GM12865 (cell line): ENCODE measurements at regions not wholly inside any gene's neighbourhood (a gene's known extent, or its start where the extent isn't known, plus 50 kb on each side); places are given as distances from the start of the nearest gene placed in this dataset.

ENCODE experiments used
- DNase-seq: peaks from one replicate; pipeline ENCODE4 v3.0.0; 2010; ENCODE audit warnings: low read depth
- H3K4me3 ChIP-seq: 2 replicates; pipeline ENCODE4 v1.5.1; 2011; ENCODE audit warnings: mild to moderate bottlenecking, low read depth, low read length, control low read depth
- TF ChIP-seq, protein P1 (sequence below): IDR thresholded peaks from 2 replicates; pipeline ENCODE4 v1.5.1; 2011; ENCODE audit warnings: low read length, control low read depth, low read depth, inconsistent platforms; ENCODE audit not compliant: insufficient read depth; ENCODE audit errors: missing control alignments

DNA sequence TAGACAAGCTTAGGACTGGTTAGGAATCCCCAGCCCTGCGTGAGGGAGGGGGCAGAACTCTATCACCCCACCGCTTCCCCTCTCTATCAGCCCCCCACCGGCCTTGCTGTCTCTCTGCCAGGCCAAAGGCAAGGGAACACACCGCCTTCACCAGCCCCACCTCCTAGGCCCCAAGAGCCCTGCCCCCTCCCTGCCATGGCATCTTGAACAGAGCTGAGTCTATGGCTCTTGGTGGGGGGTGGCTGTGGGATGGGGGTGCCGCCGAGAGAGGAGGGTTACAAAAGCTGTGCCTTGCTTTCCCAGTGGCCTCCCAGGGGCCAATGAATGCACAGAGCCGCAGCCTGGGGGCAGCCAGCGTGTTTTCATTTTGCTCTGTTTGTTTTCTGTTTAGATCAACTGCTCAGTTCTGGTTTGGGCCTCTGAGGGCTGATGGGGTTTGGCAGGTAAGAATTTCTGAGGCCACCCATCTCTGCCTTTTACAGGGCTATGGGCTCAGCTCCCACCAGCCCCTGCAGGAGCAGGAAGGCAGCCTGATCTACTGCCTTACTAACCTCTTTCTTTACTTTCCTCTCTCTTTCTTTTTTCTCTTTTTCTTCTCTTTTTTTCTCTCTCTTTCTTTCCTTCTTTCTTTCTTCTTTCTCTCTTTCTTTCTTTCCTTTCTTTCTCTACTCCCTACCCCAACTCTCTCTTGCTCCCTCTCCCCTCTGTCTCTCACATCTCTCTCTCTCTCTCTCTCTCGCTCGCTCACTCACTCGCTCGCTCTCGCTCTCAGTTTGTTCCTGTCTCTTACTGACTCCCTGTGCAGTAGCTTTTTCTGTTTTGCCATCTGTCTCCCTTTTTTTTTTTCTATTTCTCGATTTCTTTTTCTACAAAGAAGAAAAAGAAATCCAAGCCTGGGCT lies 128.3 kb downstream of the PJA1 start:
- no peak overlapping the region for H3K4me3 ChIP-seq
- no peak for DNase-seq
- TF ChIP-seq, protein P1, sequence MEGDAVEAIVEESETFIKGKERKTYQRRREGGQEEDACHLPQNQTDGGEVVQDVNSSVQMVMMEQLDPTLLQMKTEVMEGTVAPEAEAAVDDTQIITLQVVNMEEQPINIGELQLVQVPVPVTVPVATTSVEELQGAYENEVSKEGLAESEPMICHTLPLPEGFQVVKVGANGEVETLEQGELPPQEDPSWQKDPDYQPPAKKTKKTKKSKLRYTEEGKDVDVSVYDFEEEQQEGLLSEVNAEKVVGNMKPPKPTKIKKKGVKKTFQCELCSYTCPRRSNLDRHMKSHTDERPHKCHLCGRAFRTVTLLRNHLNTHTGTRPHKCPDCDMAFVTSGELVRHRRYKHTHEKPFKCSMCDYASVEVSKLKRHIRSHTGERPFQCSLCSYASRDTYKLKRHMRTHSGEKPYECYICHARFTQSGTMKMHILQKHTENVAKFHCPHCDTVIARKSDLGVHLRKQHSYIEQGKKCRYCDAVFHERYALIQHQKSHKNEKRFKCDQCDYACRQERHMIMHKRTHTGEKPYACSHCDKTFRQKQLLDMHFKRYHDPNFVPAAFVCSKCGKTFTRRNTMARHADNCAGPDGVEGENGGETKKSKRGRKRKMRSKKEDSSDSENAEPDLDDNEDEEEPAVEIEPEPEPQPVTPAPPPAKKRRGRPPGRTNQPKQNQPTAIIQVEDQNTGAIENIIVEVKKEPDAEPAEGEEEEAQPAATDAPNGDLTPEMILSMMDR: no peak

DNA sequence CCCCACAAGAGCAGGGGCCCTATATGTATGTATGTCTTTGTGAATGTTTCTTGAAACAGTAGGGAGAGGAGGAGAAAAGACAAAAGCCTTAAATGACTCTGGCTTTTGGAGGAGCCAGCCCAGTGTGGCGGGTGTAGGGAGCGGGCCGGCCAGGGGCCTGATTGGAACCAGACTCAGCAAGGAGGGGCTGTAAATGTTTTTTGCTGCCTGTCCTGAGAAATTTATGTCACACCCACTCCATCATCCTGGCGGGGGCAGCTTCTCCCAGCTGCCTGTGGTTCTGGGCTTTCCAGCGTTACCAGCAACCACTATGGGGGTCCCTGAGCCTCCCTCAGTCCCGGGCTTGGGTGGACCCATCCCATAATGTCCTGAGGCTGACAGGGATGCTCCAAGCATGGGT lies 130.8 kb downstream of the PJA1 start:
- TF ChIP-seq, protein P1: no peak
- no peak for DNase-seq

DNA sequence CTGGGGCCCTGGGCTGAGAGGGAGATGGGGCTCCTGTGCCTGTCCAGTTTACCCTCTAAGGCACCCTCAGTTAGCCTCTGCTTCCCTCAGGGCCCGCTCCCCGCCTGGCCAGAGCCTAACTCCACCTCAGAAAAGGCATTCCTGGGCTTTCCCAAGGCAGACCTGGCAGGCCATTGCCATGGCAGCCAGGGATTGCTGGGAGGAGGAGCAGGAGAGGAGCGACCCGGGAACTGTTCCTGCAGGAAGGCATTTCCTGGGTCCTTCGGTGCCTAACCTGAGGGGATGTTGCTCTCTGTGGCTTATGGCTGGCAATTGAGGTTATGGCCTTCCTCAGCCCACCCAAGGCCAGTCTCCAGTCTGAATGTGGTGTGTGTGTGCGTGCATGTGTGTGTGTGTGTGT lies 131.3 kb downstream of the PJA1 start:
- TF ChIP-seq, protein P1: no peak

More for the DNA sequence above, 130.8 kb downstream of the PJA1 start:
- no peak overlapping the region for H3K4me3 ChIP-seq

DNA sequence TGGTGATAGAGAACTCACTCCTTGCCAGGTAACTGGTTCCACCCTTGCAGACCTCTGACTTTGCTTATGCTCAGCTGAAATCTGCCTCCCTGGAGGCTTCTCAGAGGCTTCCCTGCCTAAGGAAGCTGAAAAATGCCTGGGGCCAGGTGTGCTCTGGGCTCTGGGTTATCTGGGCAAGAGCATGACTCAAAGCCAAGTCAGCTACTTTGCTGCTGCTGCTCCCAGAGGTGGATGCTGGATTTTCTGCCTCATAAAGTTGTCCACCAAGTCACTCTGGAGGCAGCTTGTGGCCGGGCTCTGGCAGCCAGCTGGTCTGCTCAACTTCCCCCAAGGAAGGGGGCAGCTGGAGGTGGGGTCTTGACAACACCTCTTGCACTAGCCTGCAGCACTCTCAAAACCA lies 132.7 kb downstream of the PJA1 start:
- no peak overlapping the region for H3K4me3 ChIP-seq
- TF ChIP-seq, protein P1: no peak
- DNase-seq: no peak

More for the DNA sequence above, 131.3 kb downstream of the PJA1 start:
- DNase-seq: no peak
- H3K4me3 ChIP-seq: no peak overlapping the region

DNA sequence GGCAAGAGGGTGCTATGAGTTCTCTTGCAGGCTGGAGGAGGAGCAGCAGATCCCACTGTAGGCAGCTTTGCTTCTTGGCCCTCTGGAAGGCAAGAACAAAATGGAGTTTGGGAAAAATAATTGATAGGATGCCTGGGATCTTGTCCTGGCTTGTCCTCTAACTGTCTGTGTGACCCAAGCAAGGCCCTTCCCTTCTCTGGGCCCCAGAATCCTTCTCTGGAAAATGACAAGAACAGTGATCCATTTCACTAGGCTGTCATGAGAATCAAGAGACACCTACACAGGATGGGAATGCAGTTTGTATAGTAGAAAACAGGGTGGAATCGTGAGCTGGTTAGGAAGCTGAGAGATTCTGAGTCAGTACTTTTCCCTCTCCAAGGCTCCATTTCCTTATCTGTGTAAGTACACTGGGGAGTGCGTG lies 133.3 kb downstream of the PJA1 start:
- TF ChIP-seq, protein P1: no peak
- no peak for DNase-seq
- H3K4me3 ChIP-seq: no peak overlapping the region

DNA sequence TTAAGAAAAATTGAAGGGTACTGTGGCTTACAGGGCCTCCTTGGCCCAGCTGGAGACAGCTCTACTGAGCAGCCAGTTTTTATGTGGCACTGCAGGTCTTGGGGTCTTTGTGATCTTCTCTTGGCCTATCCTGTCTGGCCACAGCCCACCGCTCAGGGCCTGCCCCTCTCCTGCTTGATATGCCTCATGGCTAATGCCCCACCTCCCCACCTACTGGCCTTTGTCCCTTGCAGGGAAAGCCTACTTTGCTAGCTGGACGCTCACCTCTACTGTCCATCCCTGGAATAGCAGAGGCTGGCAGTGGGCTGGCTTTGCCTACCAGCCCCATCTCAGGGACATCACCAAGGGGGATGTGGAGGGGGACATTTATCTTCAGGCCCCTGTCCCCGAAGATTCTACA lies 134.1 kb downstream of the PJA1 start:
- DNase-seq: no peak
- TF ChIP-seq, protein P1: no peak
- no peak overlapping the region for H3K4me3 ChIP-seq
